DND-41 (cell line): ENCODE measurements at regions not wholly inside any gene's neighbourhood (a gene's known extent, or its start where the extent isn't known, plus 50 kb on each side); places are given as distances from the start of the nearest gene placed in this dataset.
"Not testable (repeated sequence)": the region's sequence is repeated elsewhere in the genome, so short reads cannot be mapped to it uniquely, and the experiment has no call there.

Source experiments
- CTCF ChIP-seq: IDR thresholded peaks from 2 replicates; pipeline ENCODE4 v1.5.1; 2012; ENCODE audit warnings: borderline replicate concordance, low read length, moderate library complexity, mild to moderate bottlenecking; ENCODE audit not compliant: poor library complexity, severe bottlenecking; ENCODE audit errors: extremely low read depth
- EZH2 ChIP-seq: IDR thresholded peaks from 3 replicates; pipeline ENCODE4 v1.6.1; 2012; ENCODE audit warnings: borderline replicate concordance, low read depth, mild to moderate bottlenecking, moderate library complexity, low read length, inconsistent platforms; ENCODE audit not compliant: severe bottlenecking

- TF ChIP-seq EZH2, CTCF: not testable (repeated sequence)
These were observed 110.3 kb upstream of the MDM1 start for GRCh38 chr12:68442353-68442972.
